IgD-negative memory B cell (primary cell): ENCODE measurements at regions not wholly inside any gene's neighbourhood (a gene's known extent, or its start where the extent isn't known, plus 50 kb on each side); places are given as distances from the start of the nearest gene placed in this dataset.

Experiments
- H3K27ac Mint-ChIP-seq, 3 donors: one replicate each; pipeline ENCODE4 v1.8.0; 2020 to 2022; ENCODE audit warnings: mild to moderate bottlenecking in 3 of 3, mixed read lengths in 3 of 3, moderate library complexity in 1 of 3
- H3K27me3 Mint-ChIP-seq: one replicate; pipeline ENCODE4 v1.8.0; 2021; ENCODE audit warnings: mixed read lengths
- H3K36me3 Mint-ChIP-seq: one replicate; pipeline ENCODE4 v1.8.0; 2020; ENCODE audit warnings: mild to moderate bottlenecking, mixed read lengths
- H3K4me1 Mint-ChIP-seq, 3 donors: one replicate each; pipeline ENCODE4 v1.8.0; 2020 to 2022; ENCODE audit warnings: mixed read lengths in 3 of 3, mild to moderate bottlenecking in 1 of 3
- H3K4me3 Mint-ChIP-seq, 4 donors: one replicate each; pipeline ENCODE4 v1.8.0; 2020 to 2022; ENCODE audit warnings: mild to moderate bottlenecking in 4 of 4, mixed read lengths in 4 of 4, moderate library complexity in 3 of 4
- H3K9me3 Mint-ChIP-seq, 3 donors: one replicate each; pipeline ENCODE4 v1.8.0; 2020 to 2021; ENCODE audit warnings: mixed read lengths in 3 of 3, mild to moderate bottlenecking in 1 of 3

GRCh38 chr20:60261333-60261732, 303.1 kb downstream of the CDH26 start:
- H3K36me3 Mint-ChIP-seq, result no peaks in the 10 kb centered on the region
- peaks cover 0 to 1% (median 0%) of the 10 kb centered on the region in 3 donors for H3K4me1 Mint-ChIP-seq
- no peak overlapping the region for H3K27ac Mint-ChIP-seq
- peaks cover 0 to 2% (median 0%) of the 10 kb centered on the region in 3 donors for H3K9me3 Mint-ChIP-seq
- no peak overlapping the region for H3K4me3 Mint-ChIP-seq
- no peaks in the 10 kb centered on the region for H3K27me3 Mint-ChIP-seq

GRCh38 chr20:60262967-60263603, 304.9 kb downstream of the CDH26 start:
- Mint-ChIP-seq H3K4me3 (no peak overlapping the region), H3K36me3 (no peaks in the 10 kb centered on the region), H3K27ac (no peak overlapping the region), H3K9me3 (peaks cover 0 to 2% (median 0%) of the 10 kb centered on the region in 3 donors), H3K27me3 (no peaks in the 10 kb centered on the region), H3K4me1 (no peaks in the 10 kb centered on the region)

GRCh38 chr20:60263725-60264709, 305.8 kb downstream of the CDH26 start:
- no peak overlapping the region for H3K27ac Mint-ChIP-seq
- no peaks in the 10 kb centered on the region for H3K36me3 Mint-ChIP-seq
- H3K9me3 Mint-ChIP-seq, result peaks cover 0 to 3% (median 2%) of the 10 kb centered on the region in 3 donors
- H3K4me1 Mint-ChIP-seq, result no peaks in the 10 kb centered on the region
- no peak overlapping the region for H3K4me3 Mint-ChIP-seq
- no peaks in the 10 kb centered on the region for H3K27me3 Mint-ChIP-seq

GRCh38 chr20:60266177-60266823, 308.1 kb downstream of the CDH26 start:
- H3K27ac Mint-ChIP-seq, result no peak overlapping the region

GRCh38 chr20:60268491-60268890, 310.3 kb downstream of the CDH26 start:
- no peaks in the 10 kb centered on the region for H3K27me3 Mint-ChIP-seq
- H3K36me3 Mint-ChIP-seq, result no peaks in the 10 kb centered on the region
- no peaks in the 10 kb centered on the region for H3K4me1 Mint-ChIP-seq
- no peak overlapping the region for H3K4me3 Mint-ChIP-seq
- H3K27ac Mint-ChIP-seq, result no peak overlapping the region
- peaks cover 0 to 3% (median 0%) of the 10 kb centered on the region in 3 donors for H3K9me3 Mint-ChIP-seq

More at GRCh38 chr20:60266177-60266823, 308.1 kb downstream of the CDH26 start:
- Mint-ChIP-seq H3K36me3 (no peaks in the 10 kb centered on the region), H3K4me1 (no peaks in the 10 kb centered on the region), H3K4me3 (peak overlapping the region in 1 of 4 donors; percentile 41), H3K9me3 (peaks cover 0 to 3% (median 2%) of the 10 kb centered on the region in 3 donors), H3K27me3 (no peaks in the 10 kb centered on the region)

GRCh38 chr20:60269573-60270162, 311.4 kb downstream of the CDH26 start:
- Mint-ChIP-seq H3K4me3 (no peak overlapping the region), H3K9me3 (peaks cover 0 to 3% (median 0%) of the 10 kb centered on the region in 3 donors), H3K4me1 (no peaks in the 10 kb centered on the region), H3K27ac (no peak overlapping the region), H3K36me3 (no peaks in the 10 kb centered on the region), H3K27me3 (no peaks in the 10 kb centered on the region)

GRCh38 chr20:60270341-60270740, 312.1 kb downstream of the CDH26 start:
- Mint-ChIP-seq H3K4me1 (no peaks in the 10 kb centered on the region), H3K27ac (no peak overlapping the region), H3K9me3 (peaks cover 0 to 3% (median 0%) of the 10 kb centered on the region in 3 donors), H3K4me3 (no peak overlapping the region), H3K27me3 (no peaks in the 10 kb centered on the region), H3K36me3 (no peaks in the 10 kb centered on the region)

- Mint-ChIP-seq H3K27ac (no peak overlapping the region), H3K4me3 (no peak overlapping the region), H3K4me1 (no peaks in the 10 kb centered on the region), H3K27me3 (no peaks in the 10 kb centered on the region), H3K36me3 (no peaks in the 10 kb centered on the region), H3K9me3 (peaks cover 0 to 3% (median 0%) of the 10 kb centered on the region in 3 donors)
These were observed 313.4 kb downstream of the CDH26 start for GRCh38 chr20:60271597-60271996.

- Mint-ChIP-seq H3K4me3 (no peak overlapping the region), H3K27ac (no peak overlapping the region), H3K27me3 (no peaks in the 10 kb centered on the region)
These were observed 314.6 kb downstream of the CDH26 start for GRCh38 chr20:60272790-60273189.

GRCh38 chr20:60274717-60275116, 316.5 kb downstream of the CDH26 start:
- Mint-ChIP-seq H3K4me3 (no peak overlapping the region), H3K4me1 (no peaks in the 10 kb centered on the region), H3K9me3 (peaks cover 0 to 3% (median 0%) of the 10 kb centered on the region in 3 donors), H3K36me3 (no peaks in the 10 kb centered on the region), H3K27me3 (no peaks in the 10 kb centered on the region), H3K27ac (no peak overlapping the region)

More at GRCh38 chr20:60272790-60273189, 314.6 kb downstream of the CDH26 start:
- H3K9me3 Mint-ChIP-seq, result peaks cover 0 to 3% (median 0%) of the 10 kb centered on the region in 3 donors
- H3K36me3 Mint-ChIP-seq, result no peaks in the 10 kb centered on the region
- no peaks in the 10 kb centered on the region for H3K4me1 Mint-ChIP-seq

GRCh38 chr20:60281295-60281694, 323.1 kb downstream of the CDH26 start:
- peaks cover 7 to 11% (median 7%) of the 10 kb centered on the region in 3 donors for H3K9me3 Mint-ChIP-seq
- H3K27me3 Mint-ChIP-seq, result no peaks in the 10 kb centered on the region
- peaks cover 1% of the 10 kb centered on the region for H3K36me3 Mint-ChIP-seq
- no peak overlapping the region for H3K27ac Mint-ChIP-seq
- H3K4me1 Mint-ChIP-seq, result no peaks in the 10 kb centered on the region
- no peak overlapping the region for H3K4me3 Mint-ChIP-seq

- peaks cover 1% of the 10 kb centered on the region for H3K36me3 Mint-ChIP-seq
- no peaks in the 10 kb centered on the region for H3K4me1 Mint-ChIP-seq
- no peaks in the 10 kb centered on the region for H3K27me3 Mint-ChIP-seq
- H3K9me3 Mint-ChIP-seq, result peaks cover 7 to 10% (median 9%) of the 10 kb centered on the region in 3 donors
- no peak overlapping the region for H3K27ac Mint-ChIP-seq
- no peak overlapping the region for H3K4me3 Mint-ChIP-seq
These were observed 325.1 kb downstream of the CDH26 start for GRCh38 chr20:60283281-60283680.

GRCh38 chr20:60286764-60287163, 328.5 kb downstream of the CDH26 start:
- no peaks in the 10 kb centered on the region for H3K27me3 Mint-ChIP-seq
- no peaks in the 10 kb centered on the region for H3K4me1 Mint-ChIP-seq
- peaks cover 1% of the 10 kb centered on the region for H3K36me3 Mint-ChIP-seq
- peaks cover 12 to 23% (median 15%) of the 10 kb centered on the region in 3 donors for H3K9me3 Mint-ChIP-seq
- no peak overlapping the region for H3K4me3 Mint-ChIP-seq
- no peak overlapping the region for H3K27ac Mint-ChIP-seq

- H3K36me3 Mint-ChIP-seq, result peaks cover 1% of the 10 kb centered on the region
- no peak overlapping the region for H3K27ac Mint-ChIP-seq
- no peaks in the 10 kb centered on the region for H3K4me1 Mint-ChIP-seq
- peaks cover 11 to 19% (median 14%) of the 10 kb centered on the region in 3 donors for H3K9me3 Mint-ChIP-seq
- H3K4me3 Mint-ChIP-seq, result no peak overlapping the region
- no peaks in the 10 kb centered on the region for H3K27me3 Mint-ChIP-seq
These were observed 330.7 kb downstream of the CDH26 start for GRCh38 chr20:60288945-60289344.
